GM23338 (cell line): ENCODE measurements at regions not wholly inside any gene's neighbourhood (a gene's known extent, or its start where the extent isn't known, plus 50 kb on each side); places are given as distances from the start of the nearest gene placed in this dataset.

ENCODE experiments used
- ATAC-seq: fragments of 200-7000 bp; cut with Tn5 transposase; 3 replicates; pipeline ENCODE4 v1.9.1; 2020
- DNase-seq: peaks from one replicate; pipeline ENCODE4 v3.0.0-alpha.2; 2015; ENCODE audit warnings: low spot score
- H2AFZ ChIP-seq: fragments of 200-600 bp; sonication (generic); 2 replicates; pipeline ENCODE4 v1.8.0; 2016; ENCODE audit warnings: antibody characterized with exemption, mild to moderate bottlenecking, moderate library complexity
- H3F3A ChIP-seq: fragments of 200-600 bp; sonication (generic); replicated peaks from 2 replicates; pipeline ENCODE4 v1.8.0; 2017; ENCODE audit warnings: antibody characterized with exemption, mixed run types, low read depth
- H3K27ac ChIP-seq: fragments of 200-600 bp; sonication (generic); 2 replicates; pipeline ENCODE4 v1.6.1; 2016; ENCODE audit warnings: low read depth
- H3K27me3 ChIP-seq: fragments of 200-600 bp; sonication (generic); 2 replicates; pipeline ENCODE4 v1.8.0; 2016; ENCODE audit warnings: mild to moderate bottlenecking, mixed run types, moderate library complexity; ENCODE audit not compliant: insufficient read depth
- H3K36me3 ChIP-seq: fragments of 200-600 bp; sonication (generic); 2 replicates; pipeline ENCODE4 v1.8.0; 2016; ENCODE audit warnings: mild to moderate bottlenecking; ENCODE audit not compliant: insufficient read depth
- H3K4me1 ChIP-seq: fragments of 200-600 bp; sonication (generic); 2 replicates; pipeline ENCODE4 v1.8.0; 2016; ENCODE audit warnings: mild to moderate bottlenecking, moderate library complexity; ENCODE audit not compliant: insufficient read depth
- H3K4me2 ChIP-seq: fragments of 200-600 bp; sonication (generic); 2 replicates; pipeline ENCODE4 v1.7.1; 2017; ENCODE audit warnings: mixed run types
- H3K4me3 ChIP-seq: fragments of 200-600 bp; sonication (generic); 2 replicates; pipeline ENCODE4 v1.6.1; 2016; ENCODE audit warnings: mixed run types
- H3K79me2 ChIP-seq: fragments of 200-600 bp; sonication (generic); replicated peaks from 2 replicates; pipeline ENCODE4 v1.8.0; 2017; ENCODE audit warnings: mild to moderate bottlenecking; ENCODE audit not compliant: insufficient read depth
- H3K9me2 ChIP-seq: fragments of 200-600 bp; sonication (generic); 2 replicates; pipeline ENCODE4 v1.8.0; 2017; ENCODE audit not compliant: insufficient read depth
- H4K20me1 ChIP-seq: fragments of 200-600 bp; sonication (generic); replicated peaks from 2 replicates; pipeline ENCODE4 v1.8.0; 2017; ENCODE audit warnings: mild to moderate bottlenecking; ENCODE audit not compliant: insufficient read depth
- H3K27ac Mint-ChIP-seq: 2 replicates; pipeline ENCODE4 v1.8.0; 2020; ENCODE audit warnings: inconsistent platforms, mild to moderate bottlenecking, moderate library complexity, mixed read lengths
- H3K27me3 Mint-ChIP-seq: 3 replicates; pipeline ENCODE4 v1.8.0; 2022; ENCODE audit warnings: low read depth, mild to moderate bottlenecking, moderate library complexity, mixed read lengths, inconsistent platforms; ENCODE audit not compliant: insufficient read depth, poor library complexity
- H3K36me3 Mint-ChIP-seq: 3 replicates; pipeline ENCODE4 v1.8.0; 2021; ENCODE audit warnings: low read depth, mild to moderate bottlenecking, inconsistent platforms, moderate library complexity, mixed read lengths
- H3K4me1 Mint-ChIP-seq: 3 replicates; pipeline ENCODE4 v1.8.0; 2020; ENCODE audit warnings: mild to moderate bottlenecking, inconsistent platforms, mixed read lengths
- H3K4me3 Mint-ChIP-seq: 3 replicates; pipeline ENCODE4 v1.8.0; 2021; ENCODE audit warnings: moderate library complexity, mild to moderate bottlenecking, inconsistent platforms, mixed read lengths
- H3K9me3 Mint-ChIP-seq: 3 replicates; pipeline ENCODE4 v1.8.0; 2020; ENCODE audit warnings: moderate library complexity, mild to moderate bottlenecking, inconsistent platforms, mixed read lengths
- CREB1 ChIP-seq: fragments of 250-450 bp; sonication (Bioruptor Pico); IDR thresholded peaks from 2 replicates; pipeline ENCODE4 v1.5.0; 2020; ENCODE audit warnings: low read depth, mild to moderate bottlenecking, moderate library complexity
- ETS1 ChIP-seq: IDR thresholded peaks from 2 replicates; pipeline ENCODE4 v1.6.1; 2016; ENCODE audit warnings: antibody characterized with exemption
- EZH2 ChIP-seq: fragments of 200-600 bp; sonication (generic); IDR thresholded peaks from one replicate; pipeline ENCODE4 v1.8.0; 2017; ENCODE audit warnings: antibody characterized with exemption, mild to moderate bottlenecking, low read depth; ENCODE audit not compliant: unreplicated experiment
- EZH2phosphoT487 ChIP-seq: fragments of 200-600 bp; sonication (generic); IDR thresholded peaks from one replicate; pipeline ENCODE4 v1.8.1; 2018; ENCODE audit warnings: antibody characterized with exemption; ENCODE audit not compliant: unreplicated experiment
- JUNB ChIP-seq: IDR thresholded peaks from one replicate; pipeline ENCODE4 v1.6.1; 2016; ENCODE audit warnings: antibody characterized with exemption; ENCODE audit not compliant: unreplicated experiment
- NANOG ChIP-seq: IDR thresholded peaks from 2 replicates; pipeline ENCODE4 v1.6.1; 2016; ENCODE audit warnings: antibody characterized with exemption, borderline replicate concordance
- POLR2AphosphoS5 ChIP-seq: IDR thresholded peaks from 2 replicates; pipeline ENCODE4 v1.6.1; 2016; ENCODE audit warnings: antibody characterized with exemption, low read depth
- STAT1 ChIP-seq: IDR thresholded peaks from one replicate; pipeline ENCODE4 v1.6.1; 2016; ENCODE audit warnings: antibody characterized with exemption; ENCODE audit not compliant: unreplicated experiment
- ZNF114 ChIP-seq: fragments of 250-450 bp; sonication (Bioruptor Pico); IDR thresholded peaks from 2 replicates; pipeline ENCODE4 v1.5.0; 2020; ENCODE audit warnings: mild to moderate bottlenecking, moderate library complexity
- ZNF331 ChIP-seq: fragments of 250-450 bp; sonication (Bioruptor Pico); IDR thresholded peaks from 2 replicates; pipeline ENCODE4 v1.5.0; 2020; ENCODE audit warnings: low read depth, mild to moderate bottlenecking, moderate library complexity
- TF ChIP-seq, protein P1 (sequence below): fragments of 250-450 bp; sonication (Bioruptor Pico); IDR thresholded peaks from 2 replicates; pipeline ENCODE4 v1.5.0; 2020; ENCODE audit warnings: mild to moderate bottlenecking, moderate library complexity
- TF ChIP-seq, protein P2 (sequence below): IDR thresholded peaks from one replicate; pipeline ENCODE4 v1.6.1; 2018; ENCODE audit warnings: antibody characterized with exemption; ENCODE audit not compliant: unreplicated experiment
- TF ChIP-seq, protein P3 (sequence below), 2 experiments: fragments of 200-600 bp in 1 of 2; sonication (generic) in 1 of 2; conservative IDR thresholded peaks; 2 replicates each; pipeline versions ENCODE4 v1.5.1 to v1.6.1; 2016 to 2017; ENCODE audit warnings: antibody characterized with exemption in 2 of 2, low read depth in 2 of 2, mild to moderate bottlenecking in 2 of 2, moderate library complexity in 1 of 2

GRCh38 chr4:23382879-23383278 is 507.0 kb downstream of the PPARGC1A start:
- Mint-ChIP-seq H3K4me1 (peaks cover 2% of the 10 kb centered on the region; the same call in 1 of the 3 replicates), H3K9me3 (no peaks in the 10 kb centered on the region), H3K27ac (no peak overlapping the region), H3K36me3 (no peaks in the 10 kb centered on the region), H3K4me3 (no peak overlapping the region), H3K27me3 (no peaks in the 10 kb centered on the region)
- H3K27ac ChIP-seq: no peak overlapping the region
- ATAC-seq (no peak), DNase-seq (no peak)
- H3K79me2 ChIP-seq: no peaks in the 10 kb centered on the region
- H2AFZ ChIP-seq: no peak overlapping the region
- peaks cover 3% of the 10 kb centered on the region; the same call in 1 of the 2 replicates for H3K36me3 ChIP-seq
- no peak overlapping the region for H3K4me2 ChIP-seq
- no peak overlapping the region for H3K4me3 ChIP-seq
- no peaks in the 10 kb centered on the region for H4K20me1 ChIP-seq
- H3K4me1 ChIP-seq: no peaks in the 10 kb centered on the region
- no peaks in the 10 kb centered on the region for H3K27me3 ChIP-seq
- TF ChIP-seq, protein P1, sequence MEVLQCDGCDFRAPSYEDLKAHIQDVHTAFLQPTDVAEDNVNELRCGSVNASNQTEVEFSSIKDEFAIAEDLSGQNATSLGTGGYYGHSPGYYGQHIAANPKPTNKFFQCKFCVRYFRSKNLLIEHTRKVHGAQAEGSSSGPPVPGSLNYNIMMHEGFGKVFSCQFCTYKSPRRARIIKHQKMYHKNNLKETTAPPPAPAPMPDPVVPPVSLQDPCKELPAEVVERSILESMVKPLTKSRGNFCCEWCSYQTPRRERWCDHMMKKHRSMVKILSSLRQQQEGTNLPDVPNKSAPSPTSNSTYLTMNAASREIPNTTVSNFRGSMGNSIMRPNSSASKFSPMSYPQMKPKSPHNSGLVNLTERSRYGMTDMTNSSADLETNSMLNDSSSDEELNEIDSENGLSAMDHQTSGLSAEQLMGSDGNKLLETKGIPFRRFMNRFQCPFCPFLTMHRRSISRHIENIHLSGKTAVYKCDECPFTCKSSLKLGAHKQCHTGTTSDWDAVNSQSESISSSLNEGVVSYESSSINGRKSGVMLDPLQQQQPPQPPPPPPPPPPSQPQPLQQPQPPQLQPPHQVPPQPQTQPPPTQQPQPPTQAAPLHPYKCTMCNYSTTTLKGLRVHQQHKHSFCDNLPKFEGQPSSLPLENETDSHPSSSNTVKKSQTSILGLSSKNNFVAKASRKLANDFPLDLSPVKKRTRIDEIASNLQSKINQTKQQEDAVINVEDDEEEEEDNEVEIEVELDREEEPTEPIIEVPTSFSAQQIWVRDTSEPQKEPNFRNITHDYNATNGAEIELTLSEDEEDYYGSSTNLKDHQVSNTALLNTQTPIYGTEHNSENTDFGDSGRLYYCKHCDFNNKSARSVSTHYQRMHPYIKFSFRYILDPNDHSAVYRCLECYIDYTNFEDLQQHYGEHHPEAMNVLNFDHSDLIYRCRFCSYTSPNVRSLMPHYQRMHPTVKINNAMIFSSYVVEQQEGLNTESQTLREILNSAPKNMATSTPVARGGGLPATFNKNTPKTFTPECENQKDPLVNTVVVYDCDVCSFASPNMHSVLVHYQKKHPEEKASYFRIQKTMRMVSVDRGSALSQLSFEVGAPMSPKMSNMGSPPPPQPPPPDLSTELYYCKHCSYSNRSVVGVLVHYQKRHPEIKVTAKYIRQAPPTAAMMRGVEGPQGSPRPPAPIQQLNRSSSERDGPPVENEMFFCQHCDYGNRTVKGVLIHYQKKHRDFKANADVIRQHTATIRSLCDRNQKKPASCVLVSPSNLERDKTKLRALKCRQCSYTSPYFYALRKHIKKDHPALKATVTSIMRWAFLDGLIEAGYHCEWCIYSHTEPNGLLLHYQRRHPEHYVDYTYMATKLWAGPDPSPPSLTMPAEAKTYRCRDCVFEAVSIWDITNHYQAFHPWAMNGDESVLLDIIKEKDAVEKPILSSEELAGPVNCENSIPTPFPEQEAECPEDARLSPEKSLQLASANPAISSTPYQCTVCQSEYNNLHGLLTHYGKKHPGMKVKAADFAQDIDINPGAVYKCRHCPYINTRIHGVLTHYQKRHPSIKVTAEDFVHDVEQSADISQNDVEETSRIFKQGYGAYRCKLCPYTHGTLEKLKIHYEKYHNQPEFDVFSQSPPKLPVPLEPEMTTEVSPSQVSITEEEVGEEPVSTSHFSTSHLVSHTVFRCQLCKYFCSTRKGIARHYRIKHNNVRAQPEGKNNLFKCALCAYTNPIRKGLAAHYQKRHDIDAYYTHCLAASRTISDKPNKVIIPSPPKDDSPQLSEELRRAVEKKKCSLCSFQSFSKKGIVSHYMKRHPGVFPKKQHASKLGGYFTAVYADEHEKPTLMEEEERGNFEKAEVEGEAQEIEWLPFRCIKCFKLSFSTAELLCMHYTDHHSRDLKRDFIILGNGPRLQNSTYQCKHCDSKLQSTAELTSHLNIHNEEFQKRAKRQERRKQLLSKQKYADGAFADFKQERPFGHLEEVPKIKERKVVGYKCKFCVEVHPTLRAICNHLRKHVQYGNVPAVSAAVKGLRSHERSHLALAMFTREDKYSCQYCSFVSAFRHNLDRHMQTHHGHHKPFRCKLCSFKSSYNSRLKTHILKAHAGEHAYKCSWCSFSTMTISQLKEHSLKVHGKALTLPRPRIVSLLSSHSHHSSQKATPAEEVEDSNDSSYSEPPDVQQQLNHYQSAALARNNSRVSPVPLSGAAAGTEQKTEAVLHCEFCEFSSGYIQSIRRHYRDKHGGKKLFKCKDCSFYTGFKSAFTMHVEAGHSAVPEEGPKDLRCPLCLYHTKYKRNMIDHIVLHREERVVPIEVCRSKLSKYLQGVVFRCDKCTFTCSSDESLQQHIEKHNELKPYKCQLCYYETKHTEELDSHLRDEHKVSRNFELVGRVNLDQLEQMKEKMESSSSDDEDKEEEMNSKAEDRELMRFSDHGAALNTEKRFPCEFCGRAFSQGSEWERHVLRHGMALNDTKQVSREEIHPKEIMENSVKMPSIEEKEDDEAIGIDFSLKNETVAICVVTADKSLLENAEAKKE (CRISPR knock-in tag): no peak
- TF ChIP-seq ZNF331 (CRISPR knock-in tag): no peak
- no peak for TF ChIP-seq NANOG
- no peak for TF ChIP-seq POLR2AphosphoS5
- TF ChIP-seq EZH2: no peak
- TF ChIP-seq, protein P2, sequence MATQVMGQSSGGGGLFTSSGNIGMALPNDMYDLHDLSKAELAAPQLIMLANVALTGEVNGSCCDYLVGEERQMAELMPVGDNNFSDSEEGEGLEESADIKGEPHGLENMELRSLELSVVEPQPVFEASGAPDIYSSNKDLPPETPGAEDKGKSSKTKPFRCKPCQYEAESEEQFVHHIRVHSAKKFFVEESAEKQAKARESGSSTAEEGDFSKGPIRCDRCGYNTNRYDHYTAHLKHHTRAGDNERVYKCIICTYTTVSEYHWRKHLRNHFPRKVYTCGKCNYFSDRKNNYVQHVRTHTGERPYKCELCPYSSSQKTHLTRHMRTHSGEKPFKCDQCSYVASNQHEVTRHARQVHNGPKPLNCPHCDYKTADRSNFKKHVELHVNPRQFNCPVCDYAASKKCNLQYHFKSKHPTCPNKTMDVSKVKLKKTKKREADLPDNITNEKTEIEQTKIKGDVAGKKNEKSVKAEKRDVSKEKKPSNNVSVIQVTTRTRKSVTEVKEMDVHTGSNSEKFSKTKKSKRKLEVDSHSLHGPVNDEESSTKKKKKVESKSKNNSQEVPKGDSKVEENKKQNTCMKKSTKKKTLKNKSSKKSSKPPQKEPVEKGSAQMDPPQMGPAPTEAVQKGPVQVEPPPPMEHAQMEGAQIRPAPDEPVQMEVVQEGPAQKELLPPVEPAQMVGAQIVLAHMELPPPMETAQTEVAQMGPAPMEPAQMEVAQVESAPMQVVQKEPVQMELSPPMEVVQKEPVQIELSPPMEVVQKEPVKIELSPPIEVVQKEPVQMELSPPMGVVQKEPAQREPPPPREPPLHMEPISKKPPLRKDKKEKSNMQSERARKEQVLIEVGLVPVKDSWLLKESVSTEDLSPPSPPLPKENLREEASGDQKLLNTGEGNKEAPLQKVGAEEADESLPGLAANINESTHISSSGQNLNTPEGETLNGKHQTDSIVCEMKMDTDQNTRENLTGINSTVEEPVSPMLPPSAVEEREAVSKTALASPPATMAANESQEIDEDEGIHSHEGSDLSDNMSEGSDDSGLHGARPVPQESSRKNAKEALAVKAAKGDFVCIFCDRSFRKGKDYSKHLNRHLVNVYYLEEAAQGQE: no peak
- no peak for TF ChIP-seq JUNB
- no peak for TF ChIP-seq STAT1
- no peak for TF ChIP-seq CREB1 (CRISPR knock-in tag)
- no peak for TF ChIP-seq ETS1
- TF ChIP-seq ZNF114 (CRISPR knock-in tag): no peak
- no peak for TF ChIP-seq EZH2phosphoT487
- TF ChIP-seq, protein P3, sequence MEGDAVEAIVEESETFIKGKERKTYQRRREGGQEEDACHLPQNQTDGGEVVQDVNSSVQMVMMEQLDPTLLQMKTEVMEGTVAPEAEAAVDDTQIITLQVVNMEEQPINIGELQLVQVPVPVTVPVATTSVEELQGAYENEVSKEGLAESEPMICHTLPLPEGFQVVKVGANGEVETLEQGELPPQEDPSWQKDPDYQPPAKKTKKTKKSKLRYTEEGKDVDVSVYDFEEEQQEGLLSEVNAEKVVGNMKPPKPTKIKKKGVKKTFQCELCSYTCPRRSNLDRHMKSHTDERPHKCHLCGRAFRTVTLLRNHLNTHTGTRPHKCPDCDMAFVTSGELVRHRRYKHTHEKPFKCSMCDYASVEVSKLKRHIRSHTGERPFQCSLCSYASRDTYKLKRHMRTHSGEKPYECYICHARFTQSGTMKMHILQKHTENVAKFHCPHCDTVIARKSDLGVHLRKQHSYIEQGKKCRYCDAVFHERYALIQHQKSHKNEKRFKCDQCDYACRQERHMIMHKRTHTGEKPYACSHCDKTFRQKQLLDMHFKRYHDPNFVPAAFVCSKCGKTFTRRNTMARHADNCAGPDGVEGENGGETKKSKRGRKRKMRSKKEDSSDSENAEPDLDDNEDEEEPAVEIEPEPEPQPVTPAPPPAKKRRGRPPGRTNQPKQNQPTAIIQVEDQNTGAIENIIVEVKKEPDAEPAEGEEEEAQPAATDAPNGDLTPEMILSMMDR (conservative IDR thresholded peaks at IDR 0.05; ENCODE audit: low read depth in 2 of 2): no peak
- 0 out of 2 replicates have a peak, but pooled peaks cover 4% of the 10 kb centered on the region for H3K9me2 ChIP-seq
- no peaks in the 10 kb centered on the region for H3F3A ChIP-seq
